H9 (cell line): ENCODE measurements at regions not wholly inside any gene's neighbourhood (a gene's known extent, or its start where the extent isn't known, plus 50 kb on each side); places are given as distances from the start of the nearest gene placed in this dataset.

ENCODE experiments used
- DNase-seq: peaks from one replicate; pipeline ENCODE4 v3.0.0-alpha.2; 2017
- H2AFZ ChIP-seq: one replicate; pipeline ENCODE4 v1.6.1; 2013; ENCODE audit warnings: mild to moderate bottlenecking, low read length, control low read depth, moderate library complexity
- H2AK5ac ChIP-seq: 2 replicates; pipeline ENCODE4 v1.6.1; 2013; ENCODE audit warnings: low read length, control low read depth, mixed read lengths; ENCODE audit not compliant: insufficient read length
- H2BK120ac ChIP-seq: one replicate; pipeline ENCODE4 v1.6.1; 2013; ENCODE audit warnings: low read depth, mild to moderate bottlenecking, low read length, control low read depth, inconsistent platforms; ENCODE audit not compliant: poor library complexity, severe bottlenecking
- H2BK12ac ChIP-seq: 2 replicates; pipeline ENCODE4 v1.6.1; 2013; ENCODE audit warnings: low read length, control low read depth, mixed read lengths, low read depth; ENCODE audit not compliant: insufficient read length
- H2BK15ac ChIP-seq: 2 replicates; pipeline ENCODE4 v1.6.1; 2013; ENCODE audit warnings: low read depth, low read length, control low read depth
- H2BK20ac ChIP-seq: one replicate; pipeline ENCODE4 v1.6.1; 2013; ENCODE audit warnings: low read depth, mild to moderate bottlenecking, low read length, control low read depth, inconsistent platforms; ENCODE audit not compliant: poor library complexity, severe bottlenecking
- H2BK5ac ChIP-seq: 2 replicates; pipeline ENCODE4 v1.6.1; 2013; ENCODE audit warnings: low read length, control low read depth, mixed read lengths; ENCODE audit not compliant: insufficient read length
- H3K14ac ChIP-seq: 2 replicates; pipeline ENCODE4 v1.6.1; 2013; ENCODE audit warnings: low read length, control low read depth; ENCODE audit not compliant: insufficient read depth
- H3K18ac ChIP-seq: 2 replicates; pipeline ENCODE4 v1.6.1; 2013; ENCODE audit warnings: low read depth, mild to moderate bottlenecking, mixed read lengths, low read length, control low read depth; ENCODE audit not compliant: insufficient read length
- H3K23ac ChIP-seq: 2 replicates; pipeline ENCODE4 v1.6.1; 2013; ENCODE audit warnings: low read length, control low read depth, mixed read lengths, low read depth; ENCODE audit not compliant: insufficient read length
- H3K23me2 ChIP-seq: 2 replicates; pipeline ENCODE4 v1.6.1; 2013; ENCODE audit warnings: low read depth, mild to moderate bottlenecking, mixed read lengths, low read length, control low read depth; ENCODE audit not compliant: insufficient read length, poor library complexity, severe bottlenecking
- H3K27ac ChIP-seq: 2 replicates; pipeline ENCODE4 v1.5.1; 2013; ENCODE audit warnings: low read length, control low read depth, mixed read lengths, low read depth; ENCODE audit not compliant: insufficient read length
- H3K27me3 ChIP-seq: 2 replicates; pipeline ENCODE4 v1.6.1; 2013; ENCODE audit warnings: low read length, control low read depth, inconsistent platforms; ENCODE audit not compliant: insufficient read depth
- H3K4ac ChIP-seq: 2 replicates; pipeline ENCODE4 v1.6.1; 2013; ENCODE audit warnings: low read depth, mild to moderate bottlenecking, control low read depth, inconsistent platforms, low read length, moderate library complexity
- H3K4me1 ChIP-seq: 2 replicates; pipeline ENCODE4 v1.6.1; 2013; ENCODE audit warnings: low read length, control low read depth, inconsistent platforms; ENCODE audit not compliant: insufficient read depth
- H3K4me2 ChIP-seq: 2 replicates; pipeline ENCODE4 v1.6.1; 2013; ENCODE audit warnings: low read length, control low read depth, mixed read lengths; ENCODE audit not compliant: insufficient read length, insufficient read depth
- H3K56ac ChIP-seq: 2 replicates; pipeline ENCODE4 v1.6.1; 2013; ENCODE audit warnings: low read depth, mild to moderate bottlenecking, mixed read lengths, low read length, control low read depth; ENCODE audit not compliant: insufficient read length
- H3K79me1 ChIP-seq: 2 replicates; pipeline ENCODE4 v1.6.1; 2013; ENCODE audit warnings: low read depth, mild to moderate bottlenecking, moderate library complexity, low read length, control low read depth, inconsistent platforms; ENCODE audit not compliant: insufficient read depth, poor library complexity, severe bottlenecking
- H3K79me2 ChIP-seq: 2 replicates; pipeline ENCODE4 v1.6.1; 2013; ENCODE audit warnings: low read length, control low read depth, inconsistent platforms; ENCODE audit not compliant: insufficient read depth
- H3K9ac ChIP-seq: 2 replicates; pipeline ENCODE4 v1.6.1; 2013; ENCODE audit warnings: low read length, control low read depth, mixed read lengths; ENCODE audit not compliant: insufficient read length; ENCODE audit errors: extremely low read depth
- H3K9me3 ChIP-seq: one replicate; pipeline ENCODE4 v1.6.1; 2013; ENCODE audit warnings: low read depth, low read length, inconsistent platforms; ENCODE audit not compliant: control insufficient read depth
- H3T11ph ChIP-seq: one replicate; pipeline ENCODE4 v1.6.1; 2013; ENCODE audit warnings: mild to moderate bottlenecking, low read length, control low read depth, inconsistent platforms
- H4K20me1 ChIP-seq: one replicate; pipeline ENCODE4 v1.6.1; 2013; ENCODE audit not compliant: control insufficient read depth, insufficient read length, insufficient read depth
- H4K5ac ChIP-seq: 2 replicates; pipeline ENCODE4 v1.6.1; 2013; ENCODE audit warnings: low read depth, mild to moderate bottlenecking, mixed read lengths, low read length, control low read depth; ENCODE audit not compliant: insufficient read length
- H4K8ac ChIP-seq: replicated peaks from 2 replicates; pipeline ENCODE4 v1.6.1; 2013; ENCODE audit warnings: low read length, control low read depth, mixed read lengths, low read depth; ENCODE audit not compliant: insufficient read length
- H4K91ac ChIP-seq: 2 replicates; pipeline ENCODE4 v1.6.1; 2013; ENCODE audit warnings: low read depth, mild to moderate bottlenecking, moderate library complexity, mixed read lengths, low read length, control low read depth; ENCODE audit not compliant: insufficient read length
- H3K27ac Mint-ChIP-seq, 3 experiments: 2 replicates in 2 of 3; 3 replicates in 1 of 3; pipeline ENCODE4 v1.8.0; 2020 to 2021; ENCODE audit warnings: mixed read lengths in 3 of 3, mild to moderate bottlenecking in 1 of 3, moderate library complexity in 1 of 3
- H3K27me3 Mint-ChIP-seq: 2 replicates; pipeline ENCODE4 v1.8.0; 2021; ENCODE audit warnings: low read depth, mild to moderate bottlenecking, moderate library complexity, mixed read lengths
- H3K36me3 Mint-ChIP-seq, 3 experiments: 2 replicates in 2 of 3; 3 replicates in 1 of 3; pipeline ENCODE4 v1.8.0; 2020 to 2021; ENCODE audit warnings: low read depth in 3 of 3, mixed read lengths in 3 of 3; ENCODE audit not compliant: insufficient read depth in 1 of 3
- H3K4me1 Mint-ChIP-seq, 2 experiments: 2 replicates each; pipeline ENCODE4 v1.8.0; 2020; ENCODE audit warnings: mixed read lengths in 2 of 2
- H3K4me3 Mint-ChIP-seq, 2 experiments: 2 replicates in 1 of 2; 3 replicates in 1 of 2; pipeline ENCODE4 v1.8.0; 2020 to 2021; ENCODE audit warnings: mild to moderate bottlenecking in 2 of 2, mixed read lengths in 2 of 2, moderate library complexity in 1 of 2
- H3K9me3 Mint-ChIP-seq, 2 experiments: 2 replicates in 1 of 2; 3 replicates in 1 of 2; pipeline ENCODE4 v1.8.0; 2020; ENCODE audit warnings: mild to moderate bottlenecking in 2 of 2, mixed read lengths in 2 of 2, moderate library complexity in 1 of 2
- CTCF ChIP-seq: fragments of 200-600 bp; sonication (generic); conservative IDR thresholded peaks from 3 replicates; pipeline ENCODE4 v1.8.0; 2021; ENCODE audit warnings: antibody characterized with exemption, mild to moderate bottlenecking
- WGBS: extraction: QIAGEN DNeasy Blood & Tissue Kit; methylation state at CpG from one replicate; pipeline ENCODE4 v1.1.7; 2013; ENCODE audit warnings: missing lambda C conversion rate, low lambda C conversion rate, mixed read lengths; ENCODE audit not compliant: insufficient read length; ENCODE audit errors: extremely low coverage; 5-methylcytosine and 5-hydroxymethylcytosine counted together

- no peak overlapping the region for H2BK15ac ChIP-seq
- no peak overlapping the region for H2BK120ac ChIP-seq
- no peak overlapping the region for H2BK5ac ChIP-seq
- no peaks in the 10 kb centered on the region for H3K27me3 ChIP-seq
- H4K8ac ChIP-seq: no peak overlapping the region
- H3K4ac ChIP-seq: no peak overlapping the region
- H3K9ac ChIP-seq: no peak overlapping the region
- no peak overlapping the region for H2BK20ac ChIP-seq
- H2AFZ ChIP-seq: no peak overlapping the region
- no peak for TF ChIP-seq CTCF
- no peak overlapping the region for H3K27ac Mint-ChIP-seq
- no peaks in the 10 kb centered on the region for H3K9me3 ChIP-seq
- H4K20me1 ChIP-seq: no peaks in the 10 kb centered on the region
- H3K14ac ChIP-seq: no peak overlapping the region
- H3T11ph ChIP-seq: no peak overlapping the region
- no peak overlapping the region for H3K23ac ChIP-seq
- no peak overlapping the region for H3K4me3 Mint-ChIP-seq
- no peak overlapping the region for H2AK5ac ChIP-seq
- H4K5ac ChIP-seq: no peak overlapping the region
- no peak overlapping the region for H3K56ac ChIP-seq
- H3K23me2 ChIP-seq: no peaks in the 10 kb centered on the region
- no peak overlapping the region for H3K18ac ChIP-seq
- no peak overlapping the region for H4K91ac ChIP-seq
- no peaks in the 10 kb centered on the region for H3K9me3 Mint-ChIP-seq
- H3K4me2 ChIP-seq: no peak overlapping the region
- peaks cover 0 to 14% of the 10 kb centered on the region in 2 experiments; a peak in 2 of 4 replicates for H3K4me1 Mint-ChIP-seq
- DNase-seq: no peak
- no peaks in the 10 kb centered on the region for H3K27me3 Mint-ChIP-seq
- H3K36me3 Mint-ChIP-seq: no peaks in the 10 kb centered on the region
- no peak overlapping the region for H2BK12ac ChIP-seq
- H3K4me1 ChIP-seq: no peaks in the 10 kb centered on the region
- WGBS: no CpG with 5 or more reads among the region's 3 CpGs
- H3K79me1 ChIP-seq: no peaks in the 10 kb centered on the region
- no peaks in the 10 kb centered on the region for H3K79me2 ChIP-seq
- H3K27ac ChIP-seq: no peak overlapping the region
Observed at GRCh38 chr7:125057963-125058362, 128.3 kb upstream of the POT1 start.
